HEK293 (cell line): ENCODE measurements at regions not wholly inside any gene's neighbourhood (a gene's known extent, or its start where the extent isn't known, plus 50 kb on each side); places are given as distances from the start of the nearest gene placed in this dataset.

ENCODE experiments used
- CTCF ChIA-PET: fragments of 350-600 bp; formaldehyde crosslinking; extraction: SDS; loops from one replicate; lab custom pipeline; 2021; ENCODE audit warnings: antibody characterized with exemption; lab: Yijun Ruan, JAX
- POLR2A ChIA-PET: fragments of 300-600 bp; formaldehyde crosslinking; extraction: SDS; loops from one replicate; lab custom pipeline; 2020; ENCODE audit warnings: antibody characterized with exemption, inconsistent platforms; lab: Yijun Ruan, JAX
- H3K27ac ChIP-seq: fragments of 200-500 bp; sonication (Bioruptor generic); 2 replicates; pipeline ENCODE4 v1.5.1; 2014; ENCODE audit warnings: low read depth, low read length, control low read depth, inconsistent platforms; ENCODE audit errors: extremely low read depth
- H3K36me3 ChIP-seq, 2 experiments: fragments of 200-500 bp in 1 of 2; sonication (Bioruptor generic) in 1 of 2; 1 replicate in 1 of 2; 2 replicates in 1 of 2; pipeline ENCODE4 v1.5.1; 2014 to 2017; ENCODE audit warnings: inconsistent platforms in 2 of 2, low read length in 2 of 2; ENCODE audit not compliant: control insufficient read depth in 2 of 2, insufficient read depth in 1 of 2
- H3K4me1 ChIP-seq: fragments of 200-500 bp; sonication (Bioruptor generic); 2 replicates; pipeline ENCODE4 v1.5.1; 2014; ENCODE audit warnings: mild to moderate bottlenecking, low read length, inconsistent platforms; ENCODE audit not compliant: control insufficient read depth, insufficient read depth
- H3K4me3 ChIP-seq: 2 replicates; pipeline ENCODE4 v1.5.1; 2011; ENCODE audit warnings: low read depth, mild to moderate bottlenecking, control low read depth, low read length, moderate library complexity
- H3K9me3 ChIP-seq: fragments of 200-500 bp; sonication (Bioruptor generic); 2 replicates; pipeline ENCODE4 v1.5.1; 2014; ENCODE audit warnings: low read depth, low read length, inconsistent platforms; ENCODE audit not compliant: control insufficient read depth, insufficient read depth
- ATF2 ChIP-seq: fragments of 450-650 bp; formaldehyde crosslinking; IDR thresholded peaks from 2 replicates; pipeline ENCODE4 v1.5.1; 2016; ENCODE audit warnings: missing biosample characterization, missing genetic modification characterization, low read depth
- GLI2 ChIP-seq: fragments of 450-650 bp; formaldehyde crosslinking; IDR thresholded peaks from 2 replicates; pipeline ENCODE4; 2017; ENCODE audit warnings: missing biosample characterization, missing genetic modification characterization, low read depth, borderline replicate concordance
- GLI4 ChIP-seq: fragments of 450-650 bp; formaldehyde crosslinking; IDR thresholded peaks from 2 replicates; pipeline ENCODE4 v1.5.1; 2016; ENCODE audit warnings: missing biosample characterization, missing genetic modification characterization
- GLIS1 ChIP-seq: fragments of 450-650 bp; formaldehyde crosslinking; IDR thresholded peaks from 2 replicates; pipeline ENCODE4 v1.5.1; 2016; ENCODE audit warnings: missing biosample characterization, missing genetic modification characterization
- MZF1 ChIP-seq: fragments of 450-650 bp; formaldehyde crosslinking; IDR thresholded peaks from 2 replicates; pipeline ENCODE4 v1.5.1; 2017; ENCODE audit warnings: missing biosample characterization, missing genetic modification characterization, borderline replicate concordance
- PATZ1 ChIP-seq: fragments of 450-650 bp; formaldehyde crosslinking; IDR thresholded peaks from 2 replicates; pipeline ENCODE4 v1.5.1; 2016; ENCODE audit warnings: missing biosample characterization, missing genetic modification characterization
- PBX3 ChIP-seq: sonication (generic); formaldehyde crosslinking; IDR thresholded peaks from 2 replicates; pipeline ENCODE4 v1.8.1; 2022; ENCODE audit warnings: mild to moderate bottlenecking, moderate library complexity, missing genetic modification reagents
- REPIN1 ChIP-seq: fragments of 450-650 bp; formaldehyde crosslinking; IDR thresholded peaks from 2 replicates; pipeline ENCODE4 v1.5.1; 2017; ENCODE audit warnings: missing biosample characterization, missing genetic modification characterization, low read depth
- SALL2 ChIP-seq: fragments of 450-650 bp; formaldehyde crosslinking; IDR thresholded peaks from 2 replicates; pipeline ENCODE4 v1.5.0; 2017; ENCODE audit warnings: missing biosample characterization, mild to moderate bottlenecking, missing genetic modification characterization, borderline replicate concordance
- SP2 ChIP-seq: fragments of 450-650 bp; formaldehyde crosslinking; IDR thresholded peaks from 2 replicates; pipeline ENCODE4 v1.5.1; 2016; ENCODE audit warnings: missing biosample characterization, missing genetic modification characterization
- YY1 ChIP-seq: fragments of 450-650 bp; formaldehyde crosslinking; IDR thresholded peaks from 2 replicates; pipeline ENCODE4 v1.5.1; 2018; ENCODE audit warnings: missing biosample characterization, missing genetic modification characterization
- ZBTB10 ChIP-seq: fragments of 450-650 bp; formaldehyde crosslinking; IDR thresholded peaks from 2 replicates; pipeline ENCODE4 v1.5.1; 2016; ENCODE audit warnings: missing biosample characterization, missing genetic modification characterization
- ZNF248 ChIP-seq: fragments of 450-650 bp; formaldehyde crosslinking; IDR thresholded peaks from 2 replicates; pipeline ENCODE4 v1.5.1; 2017; ENCODE audit warnings: missing biosample characterization, missing genetic modification characterization
- ZNF266 ChIP-seq: fragments of 450-650 bp; formaldehyde crosslinking; IDR thresholded peaks from 2 replicates; pipeline ENCODE4 v1.5.1; 2016; ENCODE audit warnings: missing biosample characterization, missing genetic modification characterization, low read depth
- ZNF610 ChIP-seq: fragments of 450-650 bp; formaldehyde crosslinking; IDR thresholded peaks from 2 replicates; pipeline ENCODE4 v1.5.1; 2016; ENCODE audit warnings: missing biosample characterization, missing genetic modification characterization, borderline replicate concordance
- TF ChIP-seq, protein P1 (sequence below): fragments of 450-650 bp; formaldehyde crosslinking; IDR thresholded peaks from 2 replicates; pipeline ENCODE4 v1.5.1; 2016; ENCODE audit warnings: missing biosample characterization, missing genetic modification characterization
- TF ChIP-seq, protein P2 (sequence below): fragments of 450-650 bp; formaldehyde crosslinking; IDR thresholded peaks from 2 replicates; pipeline ENCODE4 v1.5.1; 2016; ENCODE audit warnings: missing biosample characterization, missing genetic modification characterization

DNA sequence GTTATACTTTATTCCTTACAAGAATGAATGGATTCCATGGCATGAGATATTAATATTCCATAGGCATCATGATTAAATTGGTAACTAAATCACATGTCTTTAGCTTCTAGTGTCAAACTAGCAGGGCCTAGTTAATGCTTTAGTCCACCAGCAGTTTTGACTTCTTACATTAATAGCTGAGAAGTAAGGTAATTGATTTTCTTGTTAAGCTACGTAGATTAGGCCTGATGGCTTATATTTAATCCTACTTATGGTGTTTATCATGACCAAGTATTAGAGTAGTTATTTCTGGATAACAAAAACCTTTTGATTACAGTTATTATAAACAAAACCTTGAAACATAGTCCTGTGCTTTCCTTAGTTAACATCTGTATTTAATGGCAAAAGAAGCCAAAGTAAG, 184.5 kb downstream of the TANC2 start:
- Histone ChIP-seq H3K4me3 (no peak overlapping the region), H3K27ac (no peak overlapping the region), H3K36me3 (no peaks in the 10 kb centered on the region), H3K4me1 (peaks cover 42% of the 10 kb centered on the region)
- POLR2A ChIA-PET: interaction anchor here (0.6 to 0.7 kb wide), 2 partner anchors 17 to 18 kb away, joined by 3 to 4 read pairs; no protein-coding TSS in a partner anchor
- TF ChIP-seq MZF1 (tag by site-specific recombination) (no peak), GLIS1 (tag by site-specific recombination) (no peak), ZNF610 (no peak), ZBTB10 (tag by site-specific recombination) (no peak), YY1 (tag by site-specific recombination) (no peak), PBX3 (no peak), ZNF248 (no peak), GLI4 (tag by site-specific recombination) (no peak), PATZ1 (no peak), ZNF266 (tag by site-specific recombination) (no peak), ATF2 (tag by site-specific recombination) (no peak), SALL2 (tag by site-specific recombination) (no peak), REPIN1 (tag by site-specific recombination) (no peak), GLI2 (tag by site-specific recombination) (no peak), SP2 (tag by site-specific recombination) (no peak)
- TF ChIP-seq, protein P1, sequence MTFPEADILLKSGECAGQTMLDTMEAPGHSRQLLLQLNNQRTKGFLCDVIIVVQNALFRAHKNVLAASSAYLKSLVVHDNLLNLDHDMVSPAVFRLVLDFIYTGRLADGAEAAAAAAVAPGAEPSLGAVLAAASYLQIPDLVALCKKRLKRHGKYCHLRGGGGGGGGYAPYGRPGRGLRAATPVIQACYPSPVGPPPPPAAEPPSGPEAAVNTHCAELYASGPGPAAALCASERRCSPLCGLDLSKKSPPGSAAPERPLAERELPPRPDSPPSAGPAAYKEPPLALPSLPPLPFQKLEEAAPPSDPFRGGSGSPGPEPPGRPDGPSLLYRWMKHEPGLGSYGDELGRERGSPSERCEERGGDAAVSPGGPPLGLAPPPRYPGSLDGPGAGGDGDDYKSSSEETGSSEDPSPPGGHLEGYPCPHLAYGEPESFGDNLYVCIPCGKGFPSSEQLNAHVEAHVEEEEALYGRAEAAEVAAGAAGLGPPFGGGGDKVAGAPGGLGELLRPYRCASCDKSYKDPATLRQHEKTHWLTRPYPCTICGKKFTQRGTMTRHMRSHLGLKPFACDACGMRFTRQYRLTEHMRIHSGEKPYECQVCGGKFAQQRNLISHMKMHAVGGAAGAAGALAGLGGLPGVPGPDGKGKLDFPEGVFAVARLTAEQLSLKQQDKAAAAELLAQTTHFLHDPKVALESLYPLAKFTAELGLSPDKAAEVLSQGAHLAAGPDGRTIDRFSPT (tag by site-specific recombination): no peak
- TF ChIP-seq, protein P2, sequence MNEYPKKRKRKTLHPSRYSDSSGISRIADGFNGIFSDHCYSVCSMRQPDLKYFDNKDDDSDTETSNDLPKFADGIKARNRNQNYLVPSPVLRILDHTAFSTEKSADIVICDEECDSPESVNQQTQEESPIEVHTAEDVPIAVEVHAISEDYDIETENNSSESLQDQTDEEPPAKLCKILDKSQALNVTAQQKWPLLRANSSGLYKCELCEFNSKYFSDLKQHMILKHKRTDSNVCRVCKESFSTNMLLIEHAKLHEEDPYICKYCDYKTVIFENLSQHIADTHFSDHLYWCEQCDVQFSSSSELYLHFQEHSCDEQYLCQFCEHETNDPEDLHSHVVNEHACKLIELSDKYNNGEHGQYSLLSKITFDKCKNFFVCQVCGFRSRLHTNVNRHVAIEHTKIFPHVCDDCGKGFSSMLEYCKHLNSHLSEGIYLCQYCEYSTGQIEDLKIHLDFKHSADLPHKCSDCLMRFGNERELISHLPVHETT: no peak
- TF ChIP-seq, all 188 proteins: peak for 0
- H3K9me3 ChIP-seq: no peaks in the 10 kb centered on the region
- CTCF ChIA-PET: no interaction called here
